A549 (cell line): ENCODE measurements at regions not wholly inside any gene's neighbourhood (a gene's known extent, or its start where the extent isn't known, plus 50 kb on each side); places are given as distances from the start of the nearest gene placed in this dataset.

Experiments
- ATAC-seq, 2 experiments: fragments of 200-7000 bp in 1 of 2; fragments of >200 bp in 1 of 2; cut with Nextera tagmentation in 1 of 2; cut with Tn5 transposase in 1 of 2; 3 replicates each; pipeline versions ENCODE4 v1.8.0 to v1.9.1; 2018 to 2020; ENCODE audit warnings: mild to moderate bottlenecking in 1 of 2, moderate library complexity in 1 of 2
- CTCF ChIA-PET: fragments of 300-600 bp; sonication (Branson Sonifier 250); formaldehyde crosslinking; extraction: SDS; loops from one replicate; lab custom pipeline; 2021; ENCODE audit warnings: antibody characterized with exemption, inconsistent platforms; lab: Yijun Ruan, JAX
- POLR2A ChIA-PET: fragments of 350-600 bp; formaldehyde crosslinking; extraction: SDS; loops from one replicate; lab custom pipeline; 2021; ENCODE audit warnings: antibody characterized with exemption, inconsistent platforms; lab: Yijun Ruan, JAX
- DNase-seq, 2 experiments: peaks; one replicate each; pipeline versions ENCODE4 v3.0.0 to v3.0.0-alpha.2; 2011 to 2016; ENCODE audit warnings: low read depth in 1 of 2, low spot score in 1 of 2
- FAIRE-seq: peaks from 2 replicates; lab custom pipeline; 2011; peaks lifted over from hg19 to GRCh38; lab: Jason Lieb, UNC
- H3K27ac ChIP-seq, 2 experiments: fragments of >200 bp; sonication (Bioruptor Twin); formaldehyde crosslinking; 3 replicates each; pipeline ENCODE4 v1.5.1; 2016 to 2017
- H3K4me1 ChIP-seq: fragments of >200 bp; sonication (Bioruptor Twin); formaldehyde crosslinking; 3 replicates; pipeline ENCODE4 v1.6.1; 2016
- H3K4me2 ChIP-seq: fragments of >200 bp; sonication (Bioruptor Twin); formaldehyde crosslinking; 3 replicates; pipeline ENCODE4 v1.6.1; 2016
- H3K4me3 ChIP-seq: fragments of >200 bp; sonication (Bioruptor Twin); formaldehyde crosslinking; 3 replicates; pipeline ENCODE4 v1.5.1; 2016
- H3K9me3 ChIP-seq: fragments of >200 bp; sonication (Bioruptor Twin); formaldehyde crosslinking; 3 replicates; pipeline ENCODE4 v1.6.1; 2016
- CTCF ChIP-seq: fragments of >200 bp; sonication (Bioruptor Twin); formaldehyde crosslinking; IDR thresholded peaks from 3 replicates; pipeline ENCODE4 v1.5.1; 2016
- EHF ChIP-seq: fragments of 250-450 bp; sonication (Bioruptor Pico); IDR thresholded peaks from 2 replicates; pipeline ENCODE4 v1.5.0; 2020; ENCODE audit warnings: mild to moderate bottlenecking
- ELK1 ChIP-seq: fragments of 150-350 bp; IDR thresholded peaks from 2 replicates; pipeline ENCODE4 v1.6.1; 2014; ENCODE audit warnings: low read depth, mild to moderate bottlenecking, low read length
- FOSB ChIP-seq: fragments of 250-450 bp; sonication (Bioruptor Pico); IDR thresholded peaks from 2 replicates; pipeline ENCODE4 v1.5.0; 2020; ENCODE audit warnings: mild to moderate bottlenecking, moderate library complexity
- FOXS1 ChIP-seq: fragments of 250-450 bp; sonication (Bioruptor Pico); IDR thresholded peaks from 2 replicates; pipeline ENCODE4 v1.5.0; 2020; ENCODE audit warnings: mild to moderate bottlenecking, moderate library complexity
- HES2 ChIP-seq: fragments of >200 bp; sonication (Bioruptor Twin); formaldehyde crosslinking; IDR thresholded peaks from 2 replicates; pipeline ENCODE4 v1.6.1; 2016
- HEYL ChIP-seq: fragments of 250-450 bp; sonication (Bioruptor Pico); IDR thresholded peaks from 2 replicates; pipeline ENCODE4 v1.8.0; 2021; ENCODE audit warnings: mild to moderate bottlenecking, moderate library complexity
- HOXA7 ChIP-seq: fragments of 250-450 bp; sonication (Bioruptor Pico); IDR thresholded peaks from 2 replicates; pipeline ENCODE4 v1.5.0; 2020; ENCODE audit warnings: mild to moderate bottlenecking, moderate library complexity
- JUNB ChIP-seq: fragments of >200 bp; sonication (Bioruptor Twin); formaldehyde crosslinking; IDR thresholded peaks from 2 replicates; pipeline ENCODE4 v1.6.1; 2016
- KDM1A ChIP-seq: fragments of 200-600 bp; sonication (generic); IDR thresholded peaks from 2 replicates; pipeline ENCODE4 v1.6.1; 2016; ENCODE audit warnings: low read depth, mild to moderate bottlenecking
- MAX ChIP-seq: IDR thresholded peaks from 2 replicates; pipeline ENCODE4 v1.6.1; 2012
- MYC ChIP-seq: IDR thresholded peaks from 2 replicates; pipeline ENCODE4 v1.6.1; 2012; ENCODE audit warnings: mild to moderate bottlenecking, inconsistent platforms, low read length, improper control_type of control experiment, borderline replicate concordance
- NR3C1 ChIP-seq: fragments of >200 bp; sonication (Bioruptor Twin); formaldehyde crosslinking; IDR thresholded peaks from 3 replicates; pipeline ENCODE4 v1.6.1; 2017
- RARB ChIP-seq: fragments of 250-450 bp; sonication (Bioruptor Pico); IDR thresholded peaks from 2 replicates; pipeline ENCODE4 v1.8.0; 2021; ENCODE audit warnings: mild to moderate bottlenecking, moderate library complexity
- RCOR1 ChIP-seq: fragments of 150-350 bp; IDR thresholded peaks from 2 replicates; pipeline ENCODE4 v1.6.1; 2014; ENCODE audit warnings: antibody characterized with exemption, low read length, low read depth
- SMC3 ChIP-seq: fragments of >200 bp; sonication (Bioruptor Twin); formaldehyde crosslinking; IDR thresholded peaks from 3 replicates; pipeline ENCODE4 v1.6.1; 2018; ENCODE audit warnings: inconsistent platforms
- USF2 ChIP-seq: fragments of 450-650 bp; IDR thresholded peaks from 2 replicates; pipeline ENCODE4 v1.6.1; 2014; ENCODE audit warnings: antibody characterized with exemption
- ZC3H11A ChIP-seq: fragments of 450-650 bp; IDR thresholded peaks from 2 replicates; pipeline ENCODE4 v1.6.1; 2014; ENCODE audit warnings: antibody characterized with exemption, mild to moderate bottlenecking
- ZNF302 ChIP-seq: fragments of 250-450 bp; sonication (Bioruptor Pico); IDR thresholded peaks from 2 replicates; pipeline ENCODE4 v1.9.0; 2021; ENCODE audit warnings: inconsistent platforms, mild to moderate bottlenecking, moderate library complexity
- ZSCAN20 ChIP-seq: fragments of 250-450 bp; sonication (Bioruptor Pico); IDR thresholded peaks from 2 replicates; pipeline ENCODE4 v1.8.0; 2022; ENCODE audit warnings: mild to moderate bottlenecking, moderate library complexity
- WGBS: methylation state at CpG from one replicate; pipeline ENCODE4 v1.1.6; 2017; ENCODE audit errors: missing lambda C conversion rate; 5-methylcytosine and 5-hydroxymethylcytosine counted together

- no peak overlapping the region for H3K4me2 ChIP-seq
- 0 out of 3 replicates have a peak, but pooled peaks cover 6% of the 10 kb centered on the region for H3K9me3 ChIP-seq
- TF ChIP-seq ELK1 (no peak), ZNF302 (no peak), ZC3H11A (no peak)
- no peak for DNase-seq
- H3K27ac ChIP-seq, result no peak overlapping the region
- H3K4me1 ChIP-seq, result no peaks in the 10 kb centered on the region
- no peak for ATAC-seq
- CTCF ChIA-PET, result no interaction called here
- no peak overlapping the region for H3K4me3 ChIP-seq
- POLR2A ChIA-PET, result no interaction called here
- FAIRE-seq, result no peak
- 89% methylated on average over 6 of the region's 6 CpGs for WGBS
Observed at GRCh38 chr10:3433131-3433530, 260.5 kb upstream of the PITRM1 start.

- Histone ChIP-seq H3K27ac (no peak overlapping the region), H3K4me3 (no peak overlapping the region), H3K9me3 (0 out of 3 replicates have a peak, but pooled peaks cover 6% of the 10 kb centered on the region), H3K4me1 (peaks cover under 1% of the 10 kb centered on the region; the same call in 1 of the 3 replicates), H3K4me2 (no peak overlapping the region)
- no peak for TF ChIP-seq KDM1A
- ATAC-seq (no peak), FAIRE-seq (no peak), DNase-seq (no peak)
- ChIA-PET CTCF (interaction anchor here (0.6 kb wide), 1 partner anchor 1890 kb away, joined by 3 read pairs; no protein-coding TSS in a partner anchor), POLR2A (no interaction called here)
- 92% methylated on average over 4 of the region's 4 CpGs for WGBS
Observed at GRCh38 chr10:3432081-3432825, 259.7 kb upstream of the PITRM1 start.

- no peak overlapping the region for H3K27ac ChIP-seq
- FAIRE-seq (no peak), DNase-seq (no peak), ATAC-seq (no peak)
- peaks cover 18% of the 10 kb centered on the region for H3K4me1 ChIP-seq
- no peak overlapping the region for H3K4me2 ChIP-seq
- 45% methylated on average over 1 of the region's 1 CpG for WGBS
- ChIA-PET POLR2A (no interaction called here), CTCF (no interaction called here)
- TF ChIP-seq NR3C1, result no peak
- TF ChIP-seq JUNB, result no peak
- TF ChIP-seq SMC3, result no peak
- no peak for TF ChIP-seq USF2
- no peak for TF ChIP-seq MYC
- no peak for TF ChIP-seq MAX
- no peak for TF ChIP-seq HES2
- TF ChIP-seq HEYL (CRISPR knock-in tag), result no peak
- TF ChIP-seq KDM1A, result no peak
- no peak for TF ChIP-seq FOXS1 (CRISPR knock-in tag)
- no peak for TF ChIP-seq CTCF
- TF ChIP-seq RCOR1, result no peak
- TF ChIP-seq HOXA7 (CRISPR knock-in tag), result no peak
- no peak for TF ChIP-seq ZSCAN20
- TF ChIP-seq EHF (CRISPR knock-in tag), result no peak
- TF ChIP-seq RARB (CRISPR knock-in tag), result no peak
- TF ChIP-seq FOSB, result no peak
- H3K9me3 ChIP-seq, result 0 out of 3 replicates have a peak, but pooled peaks cover 6% of the 10 kb centered on the region
- H3K4me3 ChIP-seq, result no peak overlapping the region
Observed at GRCh38 chr10:3430501-3430900, 257.9 kb upstream of the PITRM1 start.
